Endothelial cell of umbilical vein (primary cell): ENCODE measurements at regions not wholly inside any gene's neighbourhood (a gene's known extent, or its start where the extent isn't known, plus 50 kb on each side); places are given as distances from the start of the nearest gene placed in this dataset.

Experiments
- BruUV-seq: library from RNA; stranded (reverse); fragments of 400-500 nt; replicated peaks from 2 replicates; lab custom pipeline; 2021; lab: Mats Ljungman, UMichigan
- CTCF ChIA-PET: fragments of 300-600, 350-600 bp; sonication (Branson Sonifier 250); formaldehyde crosslinking; loops from one replicate; lab custom pipeline; 2021; ENCODE audit warnings: antibody characterized with exemption, inconsistent platforms; lab: Charles Lee
- POLR2A ChIA-PET: fragments of 300-600, 350-600 bp; sonication (Branson Sonifier 250); formaldehyde crosslinking; loops from one replicate; lab custom pipeline; 2021; ENCODE audit warnings: antibody characterized with exemption, inconsistent platforms; lab: Charles Lee
- DNase-seq: peaks from one replicate; pipeline ENCODE4 v3.0.0-alpha.2; 2011; ENCODE audit warnings: low read depth, low spot score
- FAIRE-seq: peaks from 2 replicates; lab custom pipeline; 2011; peaks lifted over from hg19 to GRCh38; lab: Jason Lieb, UNC
- H2AFZ ChIP-seq: 2 replicates; pipeline ENCODE4 v1.6.0; 2012; ENCODE audit warnings: low read depth, low read length, control low read depth, inconsistent platforms
- H3K27ac ChIP-seq: 2 replicates; pipeline ENCODE4 v1.5.1; 2011; ENCODE audit warnings: low read depth, mild to moderate bottlenecking, control low read depth, low read length, moderate library complexity; ENCODE audit not compliant: insufficient read depth
- H3K27me3 ChIP-seq, 2 experiments: 2 replicates each; pipeline versions ENCODE4 v1.6.0 to v1.6.1; 2011; ENCODE audit warnings: low read length in 2 of 2, mixed read lengths in 1 of 2; ENCODE audit not compliant: control insufficient read depth in 2 of 2, insufficient read depth in 2 of 2
- H3K36me3 ChIP-seq, 2 experiments: 2 replicates in 1 of 2; 3 replicates in 1 of 2; pipeline ENCODE4 v1.5.1; 2011; ENCODE audit warnings: low read length in 2 of 2, mild to moderate bottlenecking in 1 of 2, moderate library complexity in 1 of 2; ENCODE audit not compliant: control insufficient read depth in 2 of 2, insufficient read depth in 2 of 2; ENCODE audit errors: extremely low read depth in 1 of 2
- H3K4me1 ChIP-seq: 3 replicates; pipeline ENCODE4 v1.5.1; 2011; ENCODE audit warnings: mild to moderate bottlenecking, low read length; ENCODE audit not compliant: control insufficient read depth, insufficient read depth; ENCODE audit errors: extremely low read depth
- H3K4me2 ChIP-seq: 2 replicates; pipeline ENCODE4 v1.6.1; 2011; ENCODE audit warnings: low read length, control low read depth, mixed read lengths; ENCODE audit not compliant: insufficient read depth
- H3K4me3 ChIP-seq, 3 experiments: fragments of 200-600 bp in 1 of 3; sonication (generic), shearing (Covaris generic) in 1 of 3; replicated peaks in 1 of 3; 2 replicates each; pipeline ENCODE4 v1.5.1; 2011 to 2016; ENCODE audit warnings: control low read depth in 3 of 3, low read length in 3 of 3, mild to moderate bottlenecking in 2 of 3, inconsistent platforms in 1 of 3, low read depth in 1 of 3, moderate library complexity in 1 of 3; ENCODE audit not compliant: insufficient read depth in 1 of 3
- H3K79me2 ChIP-seq: 2 replicates; pipeline ENCODE4 v1.6.0; 2012; ENCODE audit warnings: low read length, inconsistent platforms; ENCODE audit not compliant: control insufficient read depth, insufficient read depth
- H3K9ac ChIP-seq: replicated peaks from 2 replicates; pipeline ENCODE3; 2011; ENCODE audit warnings: low read length, control low read depth; ENCODE audit not compliant: insufficient read depth; ENCODE audit errors: extremely low read depth
- H3K9me1 ChIP-seq: replicated peaks from 3 replicates; pipeline ENCODE4 v1.6.0; 2011; ENCODE audit warnings: mild to moderate bottlenecking, low read length; ENCODE audit not compliant: control insufficient read depth, insufficient read depth; ENCODE audit errors: extremely low read depth
- H3K9me3 ChIP-seq: replicated peaks from 2 replicates; pipeline ENCODE4 v1.5.1; 2012; ENCODE audit warnings: low read length, inconsistent platforms; ENCODE audit not compliant: control insufficient read depth, insufficient read depth
- H4K20me1 ChIP-seq: replicated peaks from 2 replicates; pipeline ENCODE3; 2011; ENCODE audit warnings: mild to moderate bottlenecking, low read length; ENCODE audit not compliant: control insufficient read depth, insufficient read depth; ENCODE audit errors: extremely low read depth
- CTCF ChIP-seq, 2 donors: IDR thresholded peaks; 1 replicate in 1 of 2; 2 replicates in 1 of 2; pipeline ENCODE4 v1.5.1; 2011; ENCODE audit warnings: low read length in 2 of 2, mild to moderate bottlenecking in 2 of 2, moderate library complexity in 2 of 2, control low read depth in 1 of 2, inconsistent platforms in 1 of 2, low read depth in 1 of 2; ENCODE audit not compliant: insufficient read depth in 1 of 2; ENCODE audit errors: extremely low read depth in 1 of 2
- EZH2 ChIP-seq: IDR thresholded peaks from 2 replicates; pipeline ENCODE4 v1.6.1; 2012; ENCODE audit warnings: borderline replicate concordance, low read depth, mild to moderate bottlenecking, moderate library complexity, low read length, inconsistent platforms; ENCODE audit not compliant: severe bottlenecking
- FOS ChIP-seq: IDR thresholded peaks from 2 replicates; pipeline ENCODE4 v1.6.1; 2011; ENCODE audit warnings: mild to moderate bottlenecking, low read length, moderate library complexity, borderline replicate concordance; ENCODE audit not compliant: insufficient read depth
- GATA2 ChIP-seq: IDR thresholded peaks from 2 replicates; pipeline ENCODE4 v1.7.0; 2011; ENCODE audit warnings: low read depth, mild to moderate bottlenecking, moderate library complexity, mixed read lengths, low read length; ENCODE audit not compliant: insufficient read length, insufficient read depth
- JUN ChIP-seq: IDR thresholded peaks from 2 replicates; pipeline ENCODE4 v1.6.1; 2011; ENCODE audit warnings: borderline replicate concordance, low read depth; ENCODE audit not compliant: insufficient read length, insufficient read depth
- MAX ChIP-seq: IDR thresholded peaks from 2 replicates; pipeline ENCODE4 v1.6.1; 2011; ENCODE audit not compliant: insufficient read depth, insufficient read length
- MYC ChIP-seq: IDR thresholded peaks from one replicate; pipeline ENCODE4 v1.6.1; 2011; ENCODE audit warnings: mild to moderate bottlenecking, low read depth, low read length
- POLR2A ChIP-seq: IDR thresholded peaks from 2 replicates; pipeline ENCODE4 v1.6.1; 2012; ENCODE audit warnings: low read depth, mild to moderate bottlenecking, control low read depth, low read length
- POLR2AphosphoS5 ChIP-seq: IDR thresholded peaks from 2 replicates; pipeline ENCODE4 v1.6.1; 2012; ENCODE audit warnings: low read depth, mild to moderate bottlenecking, control low read depth, low read length, moderate library complexity; ENCODE audit not compliant: insufficient read depth
- dilution Hi-C: fragments of 300-500 bp; cut with MboI; formaldehyde crosslinking; loops from one replicate; pipeline ENCODE4 v1.15.0; 2019; ENCODE audit warnings: low sequenced_read_pairs; ENCODE audit not compliant: extremely low pct_ligation_motif_present
- intact Hi-C: fragments of 100-400 bp; cut with micrococcal nuclease; formaldehyde crosslinking; loops from one replicate; pipeline ENCODE4 v1.10.0; 2022

- Histone ChIP-seq H3K4me1 (no peaks in the 10 kb centered on the region), H3K4me3 (no peak overlapping the region), H3K36me3 (no peaks in the 10 kb centered on the region), H3K9me3 (no peaks in the 10 kb centered on the region), H2AFZ (no peak overlapping the region), H3K9ac (no peak overlapping the region), H4K20me1 (no peaks in the 10 kb centered on the region), H3K9me1 (no peaks in the 10 kb centered on the region), H3K27me3 (no peaks in the 10 kb centered on the region), H3K79me2 (no peaks in the 10 kb centered on the region), H3K27ac (no peak overlapping the region), H3K4me2 (no peak overlapping the region)
- CTCF ChIA-PET: no interaction called here
- FAIRE-seq (no peak), DNase-seq (no peak)
- intact Hi-C loops (no loop called here), dilution Hi-C loops (no loop called here)
- BruUV-seq: no TSS peak
- POLR2A ChIA-PET: no interaction called here
- no peak for TF ChIP-seq GATA2
- TF ChIP-seq CTCF (IDR thresholded peaks at IDR 0.05; ENCODE audit: extremely low read depth in 1 of 2, insufficient read depth in 1 of 2, low read depth in 1 of 2, low read length in 2 of 2): no peak
- TF ChIP-seq MYC: no peak
- TF ChIP-seq POLR2A: no peak
- TF ChIP-seq JUN: no peak
- no peak for TF ChIP-seq POLR2AphosphoS5
- no peak for TF ChIP-seq FOS
- no peak for TF ChIP-seq MAX
- no peak for TF ChIP-seq EZH2
Observed at GRCh38 chrX:113726898-113727297, 857.0 kb upstream of the HTR2C start.
